OCI-LY7 (cell line): ENCODE measurements at regions not wholly inside any gene's neighbourhood (a gene's known extent, or its start where the extent isn't known, plus 50 kb on each side); places are given as distances from the start of the nearest gene placed in this dataset.

Experiments used
- BruUV-seq: library from RNA; stranded (reverse); fragments of 400-500 nt; replicated peaks from 2 replicates; lab custom pipeline; 2021; lab: Mats Ljungman, UMichigan
- CTCF ChIA-PET: fragments of 300-600 bp; sonication (Branson Sonifier 250); formaldehyde crosslinking; loops from one replicate; lab custom pipeline; 2022; ENCODE audit warnings: antibody characterized with exemption; ENCODE audit not compliant: unreplicated experiment; lab: Charles Lee
- POLR2A ChIA-PET: fragments of 300-600 bp; sonication (Branson Sonifier 250); formaldehyde crosslinking; loops from one replicate; lab custom pipeline; 2022; ENCODE audit warnings: antibody characterized with exemption; lab: Charles Lee
- DNase-seq: peaks from one replicate; pipeline ENCODE4 v3.0.0-alpha.2; 2015; ENCODE audit warnings: low spot score
- H2AFZ ChIP-seq: fragments of 200-600 bp; sonication (generic), shearing (Covaris generic); 2 replicates; pipeline ENCODE4 v1.6.1; 2014; ENCODE audit warnings: mild to moderate bottlenecking, antibody characterized with exemption, low read length, moderate library complexity
- H3K27ac ChIP-seq: fragments of 200-600 bp; sonication (generic); 2 replicates; pipeline ENCODE4 v1.5.1; 2014; ENCODE audit warnings: mixed run types, low read depth, mild to moderate bottlenecking, moderate library complexity, low read length, inconsistent platforms; ENCODE audit not compliant: poor library complexity, severe bottlenecking
- H3K36me3 ChIP-seq: fragments of 200-600 bp; sonication (generic); 2 replicates; pipeline ENCODE4 v1.6.1; 2014; ENCODE audit warnings: mild to moderate bottlenecking, antibody characterized with exemption, low read length, moderate library complexity, mixed read lengths; ENCODE audit not compliant: insufficient read depth
- H3K4me1 ChIP-seq: fragments of 200-600 bp; sonication (generic); 2 replicates; pipeline ENCODE4 v1.5.1; 2014; ENCODE audit warnings: mild to moderate bottlenecking, low read length; ENCODE audit not compliant: insufficient read depth, poor library complexity, severe bottlenecking
- H3K4me2 ChIP-seq: fragments of 200-600 bp; sonication (generic); 2 replicates; pipeline ENCODE4 v1.6.1; 2014; ENCODE audit warnings: mild to moderate bottlenecking, low read length
- H3K4me3 ChIP-seq: fragments of 200-600 bp; sonication (generic); 2 replicates; pipeline ENCODE4 v1.5.1; 2014; ENCODE audit warnings: mild to moderate bottlenecking, low read depth, low read length; ENCODE audit not compliant: poor library complexity, severe bottlenecking
- H3K79me2 ChIP-seq: fragments of 200-600 bp; sonication (generic); 2 replicates; pipeline ENCODE4 v1.6.1; 2016; ENCODE audit warnings: low read depth, mild to moderate bottlenecking, low read length, moderate library complexity, mixed read lengths; ENCODE audit not compliant: insufficient read depth
- H3K9me2 ChIP-seq: fragments of 200-600 bp; sonication (generic); 2 replicates; pipeline ENCODE4 v1.6.1; 2016; ENCODE audit warnings: mild to moderate bottlenecking, low read length, mixed read lengths; ENCODE audit not compliant: insufficient read depth
- H3K9me3 ChIP-seq: fragments of 200-600 bp; sonication (generic); 2 replicates; pipeline ENCODE4 v1.6.1; 2014; ENCODE audit warnings: mild to moderate bottlenecking, mixed run types, low read length, mixed read lengths
- H4K20me1 ChIP-seq: fragments of 200-600 bp; sonication (generic); 2 replicates; pipeline ENCODE4 v1.6.1; 2014; ENCODE audit warnings: mild to moderate bottlenecking, antibody characterized with exemption, low read length, moderate library complexity, mixed read lengths; ENCODE audit not compliant: insufficient read depth
- CTCF ChIP-seq: fragments of 200-600 bp; sonication (generic); conservative IDR thresholded peaks from 2 replicates; pipeline ENCODE4 v1.5.1; 2014; ENCODE audit warnings: mild to moderate bottlenecking, antibody characterized with exemption, low read length, moderate library complexity, mixed read lengths
- EZH2phosphoT487 ChIP-seq: fragments of 200-600 bp; sonication (generic); IDR thresholded peaks from 2 replicates; pipeline ENCODE4 v1.6.1; 2018; ENCODE audit warnings: low read depth, borderline replicate concordance, mild to moderate bottlenecking, mixed run types, antibody characterized with exemption, low read length, moderate library complexity, mixed read lengths
- intact Hi-C: fragments of 100-400 bp; cut with micrococcal nuclease; formaldehyde crosslinking; loops from one replicate; pipeline ENCODE4 v1.10.0; 2022; ENCODE audit not compliant: unreplicated experiment

GRCh38 chr22:47808236-47808635, 1045.8 kb downstream of the TBC1D22A start:
- H3K9me2 ChIP-seq: no peaks in the 10 kb centered on the region
- H4K20me1 ChIP-seq: no peaks in the 10 kb centered on the region
- TF ChIP-seq EZH2phosphoT487: no peak
- TF ChIP-seq CTCF: no peak
- no TSS peak for BruUV-seq
- H2AFZ ChIP-seq: no peak overlapping the region
- no peak for DNase-seq
- H3K4me1 ChIP-seq: no peaks in the 10 kb centered on the region
- no peaks in the 10 kb centered on the region for H3K9me3 ChIP-seq
- ChIA-PET POLR2A (no interaction called here), CTCF (no interaction called here)
- H3K27ac ChIP-seq: no peak overlapping the region
- no peak overlapping the region for H3K4me3 ChIP-seq
- no peaks in the 10 kb centered on the region for H3K36me3 ChIP-seq
- no peak overlapping the region for H3K4me2 ChIP-seq
- intact Hi-C loops: no loop called here
- H3K79me2 ChIP-seq: no peaks in the 10 kb centered on the region

- no peaks in the 10 kb centered on the region for H3K9me2 ChIP-seq
- no peak overlapping the region for H3K4me2 ChIP-seq
- no peak for DNase-seq
- no peak overlapping the region for H3K27ac ChIP-seq
- H3K79me2 ChIP-seq: no peaks in the 10 kb centered on the region
- H3K4me1 ChIP-seq: no peaks in the 10 kb centered on the region
- no peaks in the 10 kb centered on the region for H3K9me3 ChIP-seq
- intact Hi-C loops: no loop called here
- no peak overlapping the region for H2AFZ ChIP-seq
- no TSS peak for BruUV-seq
- no peaks in the 10 kb centered on the region for H3K36me3 ChIP-seq
- TF ChIP-seq EZH2phosphoT487 (no peak), CTCF (no peak)
- POLR2A ChIA-PET: no interaction called here
- CTCF ChIA-PET: no interaction called here
- H3K4me3 ChIP-seq: no peak overlapping the region
- no peaks in the 10 kb centered on the region for H4K20me1 ChIP-seq
Measured at GRCh38 chr22:47807506-47807905, 1045.1 kb downstream of the TBC1D22A start.

DNA sequence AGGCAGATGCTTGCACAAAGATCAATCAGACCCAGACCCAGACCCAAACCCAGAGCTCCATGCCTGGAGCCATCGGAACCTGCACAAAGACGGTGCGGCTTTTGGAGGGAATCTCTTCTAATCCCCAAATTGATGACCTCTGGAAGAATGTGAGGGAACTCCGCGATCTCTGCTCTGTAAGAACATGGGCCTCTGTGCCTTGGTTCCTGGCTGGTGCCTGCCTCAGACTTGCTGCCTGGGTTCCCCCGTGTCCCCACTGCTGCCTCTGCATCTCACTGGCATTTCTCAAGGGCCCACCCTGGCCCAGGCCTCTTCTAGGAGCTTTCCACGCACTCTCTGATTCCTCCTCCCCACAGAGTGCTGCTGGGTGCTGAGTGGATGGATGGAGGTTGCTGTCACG, 1044.4 kb downstream of the TBC1D22A start:
- no peaks in the 10 kb centered on the region for H3K36me3 ChIP-seq
- intact Hi-C loops: no loop called here
- H3K4me2 ChIP-seq: no peak overlapping the region
- DNase-seq: no peak
- CTCF ChIA-PET: no interaction called here
- no peaks in the 10 kb centered on the region for H3K9me2 ChIP-seq
- H3K4me3 ChIP-seq: no peak overlapping the region
- H3K4me1 ChIP-seq: no peaks in the 10 kb centered on the region
- H3K9me3 ChIP-seq: no peaks in the 10 kb centered on the region
- H4K20me1 ChIP-seq: no peaks in the 10 kb centered on the region
- no peak overlapping the region for H3K27ac ChIP-seq
- H3K79me2 ChIP-seq: no peaks in the 10 kb centered on the region
- H2AFZ ChIP-seq: no peak overlapping the region
- no TSS peak for BruUV-seq
- no peak for TF ChIP-seq EZH2phosphoT487
- no peak for TF ChIP-seq CTCF
- POLR2A ChIA-PET: no interaction called here
